Epithelial cell of prostate (primary cell): ENCODE measurements at regions not wholly inside any gene's neighbourhood (a gene's known extent, or its start where the extent isn't known, plus 50 kb on each side); places are given as distances from the start of the nearest gene placed in this dataset.
"Not testable (repeated sequence)": the region's sequence is repeated elsewhere in the genome, so short reads cannot be mapped to it uniquely, and the experiment has no call there.

ENCODE experiments used
- DNase-seq: peaks from one replicate; pipeline ENCODE4 v3.0.0-alpha.2; 2011; ENCODE audit warnings: low read depth, low spot score
- H3K27ac ChIP-seq: fragments of 450-650 bp; 2 replicates; pipeline ENCODE4 v1.5.1; 2017; ENCODE audit warnings: mild to moderate bottlenecking

GRCh38 chr7:131755801-131756200 lies 199.4 kb upstream of the PODXL start:
- not testable (repeated sequence) for H3K27ac ChIP-seq, DNase-seq

- no peak for DNase-seq
- H3K27ac ChIP-seq, result no peak overlapping the region
Measured at GRCh38 chr7:131753620-131754222, 197.3 kb upstream of the PODXL start.

GRCh38 chr7:131747658-131748232 lies 191.3 kb upstream of the PODXL start:
- DNase-seq, result peak; percentile 5
- no peak overlapping the region for H3K27ac ChIP-seq

GRCh38 chr7:131745390-131746248 lies 189.2 kb upstream of the PODXL start:
- DNase-seq, result no peak
- no peak overlapping the region for H3K27ac ChIP-seq

GRCh38 chr7:131741446-131741845 lies 185.0 kb upstream of the PODXL start:
- no peak for DNase-seq
- no peak overlapping the region for H3K27ac ChIP-seq

- DNase-seq, result no peak
Measured at GRCh38 chr7:131737746-131738465, 181.5 kb upstream of the PODXL start.

GRCh38 chr7:131735101-131735500 lies 178.7 kb upstream of the PODXL start:
- no peak for DNase-seq

More at GRCh38 chr7:131737746-131738465, 181.5 kb upstream of the PODXL start:
- H3K27ac ChIP-seq, result no peak overlapping the region

GRCh38 chr7:131733604-131734003 lies 177.2 kb upstream of the PODXL start:
- DNase-seq, result no peak
- H3K27ac ChIP-seq, result no peak overlapping the region

More at GRCh38 chr7:131735101-131735500, 178.7 kb upstream of the PODXL start:
- no peak overlapping the region for H3K27ac ChIP-seq

GRCh38 chr7:131727189-131727588 lies 170.8 kb upstream of the PODXL start:
- DNase-seq, result no peak

GRCh38 chr7:131726686-131727085 lies 170.3 kb upstream of the PODXL start:
- H3K27ac ChIP-seq, result no peak overlapping the region
- DNase-seq, result no peak

More at GRCh38 chr7:131727189-131727588, 170.8 kb upstream of the PODXL start:
- no peak overlapping the region for H3K27ac ChIP-seq

- H3K27ac ChIP-seq, result no peak overlapping the region
- no peak for DNase-seq
Measured at GRCh38 chr7:131726031-131726430, 169.6 kb upstream of the PODXL start.

- H3K27ac ChIP-seq, result no peak overlapping the region
Measured at GRCh38 chr7:131724776-131725345, 168.4 kb upstream of the PODXL start.

GRCh38 chr7:131723926-131724325 lies 167.5 kb upstream of the PODXL start:
- DNase-seq, result no peak
- H3K27ac ChIP-seq, result no peak overlapping the region

More at GRCh38 chr7:131724776-131725345, 168.4 kb upstream of the PODXL start:
- DNase-seq, result no peak

GRCh38 chr7:131722371-131722770 lies 165.9 kb upstream of the PODXL start:
- no peak overlapping the region for H3K27ac ChIP-seq
- no peak for DNase-seq

- no peak for DNase-seq
Measured at GRCh38 chr7:131721660-131722059, 165.2 kb upstream of the PODXL start.

GRCh38 chr7:131720703-131721102 lies 164.3 kb upstream of the PODXL start:
- no peak overlapping the region for H3K27ac ChIP-seq
- DNase-seq, result no peak

More at GRCh38 chr7:131721660-131722059, 165.2 kb upstream of the PODXL start:
- no peak overlapping the region for H3K27ac ChIP-seq

- no peak overlapping the region for H3K27ac ChIP-seq
- DNase-seq, result no peak
Measured at GRCh38 chr7:131717181-131717580, 160.8 kb upstream of the PODXL start.

- H3K27ac ChIP-seq, result no peak overlapping the region
- DNase-seq, result no peak
Measured at GRCh38 chr7:131699323-131699722, 142.9 kb upstream of the PODXL start.

GRCh38 chr7:131692131-131692960 lies 135.9 kb upstream of the PODXL start:
- DNase-seq, result no peak
- no peak overlapping the region for H3K27ac ChIP-seq
